Osteoblast (primary cell): ENCODE measurements at regions not wholly inside any gene's neighbourhood (a gene's known extent, or its start where the extent isn't known, plus 50 kb on each side); places are given as distances from the start of the nearest gene placed in this dataset.
A peak's percentile ranks its signal among the peaks of the same experiment; 100 is the strongest.

Source experiments
- DNase-seq: peaks from one replicate; pipeline ENCODE4 v3.0.0; 2011; ENCODE audit warnings: low spot score, mixed read lengths; ENCODE audit not compliant: insufficient read length; ENCODE audit errors: missing footprints
- H2AFZ ChIP-seq: 2 replicates; pipeline ENCODE4 v1.6.0; 2011; ENCODE audit warnings: mild to moderate bottlenecking, low read length
- H3K27ac ChIP-seq: 2 replicates; pipeline ENCODE4 v1.5.1; 2011; ENCODE audit warnings: mild to moderate bottlenecking, low read depth, low read length, moderate library complexity
- H3K27me3 ChIP-seq: 2 replicates; pipeline ENCODE4 v1.6.0; 2012; ENCODE audit warnings: mild to moderate bottlenecking, control low read depth, inconsistent platforms, low read length, moderate library complexity; ENCODE audit not compliant: insufficient read depth
- H3K36me3 ChIP-seq: 2 replicates; pipeline ENCODE4 v1.5.1; 2011; ENCODE audit warnings: mild to moderate bottlenecking, low read length, control low read depth, moderate library complexity; ENCODE audit not compliant: insufficient read depth
- H3K4me1 ChIP-seq: 2 replicates; pipeline ENCODE4 v1.5.1; 2011; ENCODE audit warnings: mild to moderate bottlenecking, low read length, control low read depth, moderate library complexity; ENCODE audit not compliant: insufficient read depth
- H3K4me2 ChIP-seq: 2 replicates; pipeline ENCODE4 v1.6.0; 2011; ENCODE audit warnings: mild to moderate bottlenecking, low read length; ENCODE audit not compliant: insufficient read depth
- H3K4me3 ChIP-seq: fragments of 200-600 bp; sonication (generic); 3 replicates; pipeline ENCODE4 v1.5.1; 2012; ENCODE audit warnings: mild to moderate bottlenecking, low read length, inconsistent platforms; ENCODE audit not compliant: insufficient read depth
- H3K79me2 ChIP-seq: 2 replicates; pipeline ENCODE4 v1.6.0; 2012; ENCODE audit warnings: mild to moderate bottlenecking, low read length, control low read depth, inconsistent platforms; ENCODE audit not compliant: insufficient read depth
- H3K9me3 ChIP-seq: 2 replicates; pipeline ENCODE4 v1.5.1; 2011; ENCODE audit warnings: low read depth, low read length, control low read depth
- H4K20me1 ChIP-seq: 2 replicates; pipeline ENCODE4 v1.6.0; 2012; ENCODE audit warnings: mild to moderate bottlenecking, low read length, control low read depth; ENCODE audit not compliant: insufficient read depth
- CTCF ChIP-seq: IDR thresholded peaks from 2 replicates; pipeline ENCODE4 v1.5.1; 2011; ENCODE audit warnings: mild to moderate bottlenecking, low read depth, low read length, moderate library complexity; ENCODE audit errors: extremely low read depth

GRCh38 chr9:94167376-94167890 lies 83.2 kb downstream of the PTPDC1 start:
- Histone ChIP-seq H3K4me3 (peak overlapping the region; percentile 92), H3K27me3 (no peaks in the 10 kb centered on the region), H3K27ac (peak overlapping the region; percentile 53), H3K36me3 (no peaks in the 10 kb centered on the region), H2AFZ (no peak overlapping the region), H3K4me1 (peaks cover 30% of the 10 kb centered on the region), H4K20me1 (peaks cover 56% of the 10 kb centered on the region), H3K4me2 (peak overlapping the region; percentile 89), H3K79me2 (peaks cover 57% of the 10 kb centered on the region), H3K9me3 (no peaks in the 10 kb centered on the region)
- no peak for TF ChIP-seq CTCF
- DNase-seq = no peak

- no peaks in the 10 kb centered on the region for H3K9me3 ChIP-seq
- H3K27ac ChIP-seq = peak overlapping the region; percentile 53
- peaks cover 64% of the 10 kb centered on the region for H4K20me1 ChIP-seq
- H3K4me2 ChIP-seq = peak overlapping the region; percentile 89
- H3K4me1 ChIP-seq = peaks cover 36% of the 10 kb centered on the region
- no peak overlapping the region for H2AFZ ChIP-seq
- no peaks in the 10 kb centered on the region for H3K27me3 ChIP-seq
- TF ChIP-seq CTCF = no peak
- no peak for DNase-seq
- H3K36me3 ChIP-seq = peaks cover 5% of the 10 kb centered on the region
- H3K79me2 ChIP-seq = peaks cover 66% of the 10 kb centered on the region
- H3K4me3 ChIP-seq = peak overlapping the region; percentile 92
These were observed 84.1 kb downstream of the PTPDC1 start for GRCh38 chr9:94168203-94169000.

DNA sequence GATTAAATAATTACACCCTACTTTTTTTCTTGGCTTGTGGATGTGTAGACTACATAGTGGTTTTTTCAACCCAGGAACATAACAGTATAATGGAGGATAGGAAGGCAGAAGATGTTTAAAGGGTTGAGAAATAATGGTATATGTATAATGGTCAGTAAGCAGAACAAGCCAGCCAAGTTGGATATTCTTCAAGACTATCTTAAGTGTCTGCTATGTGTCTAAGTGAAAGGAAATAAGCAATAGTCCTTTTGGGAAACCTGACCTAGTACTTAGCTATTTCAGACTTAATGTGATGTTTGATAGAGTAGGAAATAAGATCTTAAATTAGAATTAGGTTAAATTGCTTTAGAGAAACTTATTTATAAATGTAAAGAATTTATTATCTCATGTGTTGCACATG lies 85.7 kb downstream of the PTPDC1 start:
- no peak overlapping the region for H3K27ac ChIP-seq
- H3K79me2 ChIP-seq = peaks cover 82% of the 10 kb centered on the region
- no peak for TF ChIP-seq CTCF
- peaks cover 45% of the 10 kb centered on the region for H3K4me1 ChIP-seq
- no peaks in the 10 kb centered on the region for H3K9me3 ChIP-seq
- H4K20me1 ChIP-seq = peaks cover 80% of the 10 kb centered on the region
- H3K27me3 ChIP-seq = no peaks in the 10 kb centered on the region
- H3K4me2 ChIP-seq = peak overlapping the region; percentile 89
- H3K4me3 ChIP-seq = peak overlapping the region; percentile 35
- H2AFZ ChIP-seq = no peak overlapping the region
- H3K36me3 ChIP-seq = peaks cover 14% of the 10 kb centered on the region
- DNase-seq = no peak

DNA sequence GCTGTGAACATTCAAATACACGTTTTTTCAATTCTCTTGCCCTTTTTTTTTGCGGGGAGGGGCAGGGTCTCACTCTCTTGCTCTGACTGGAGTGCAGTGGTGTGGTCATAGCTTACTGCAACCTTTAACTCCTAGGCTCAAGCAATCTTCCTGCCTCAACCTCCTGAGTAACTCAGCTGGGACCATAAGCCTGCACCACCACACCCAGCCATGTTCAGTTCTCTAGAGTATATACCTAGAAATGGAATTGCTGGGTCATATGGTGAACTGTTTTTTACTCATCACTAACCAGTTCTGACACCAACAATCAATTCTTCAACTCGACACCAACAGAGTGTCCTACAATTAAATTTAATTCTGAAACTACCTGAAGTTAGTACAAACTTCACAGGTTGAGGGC lies 85.5 kb upstream of the ZNF169 start:
- H3K27ac ChIP-seq = no peak overlapping the region
- H3K36me3 ChIP-seq = peaks cover 26% of the 10 kb centered on the region
- no peak overlapping the region for H2AFZ ChIP-seq
- no peak for TF ChIP-seq CTCF
- H3K9me3 ChIP-seq = no peaks in the 10 kb centered on the region
- peaks cover 95% of the 10 kb centered on the region for H4K20me1 ChIP-seq
- H3K4me3 ChIP-seq = no peak overlapping the region
- H3K4me2 ChIP-seq = no peak overlapping the region
- H3K4me1 ChIP-seq = peaks cover 53% of the 10 kb centered on the region
- H3K27me3 ChIP-seq = no peaks in the 10 kb centered on the region
- peaks cover 98% of the 10 kb centered on the region for H3K79me2 ChIP-seq
- no peak for DNase-seq
